ENCODE measurements at regions not wholly inside any gene's neighbourhood (a gene's known extent, or its start where the extent isn't known, plus 50 kb on each side); places are given as distances from the start of the nearest gene placed in this dataset.
"Not testable (repeated sequence)": the region's sequence is repeated elsewhere in the genome, so short reads cannot be mapped to it uniquely, and the experiment has no call there.

DNA sequence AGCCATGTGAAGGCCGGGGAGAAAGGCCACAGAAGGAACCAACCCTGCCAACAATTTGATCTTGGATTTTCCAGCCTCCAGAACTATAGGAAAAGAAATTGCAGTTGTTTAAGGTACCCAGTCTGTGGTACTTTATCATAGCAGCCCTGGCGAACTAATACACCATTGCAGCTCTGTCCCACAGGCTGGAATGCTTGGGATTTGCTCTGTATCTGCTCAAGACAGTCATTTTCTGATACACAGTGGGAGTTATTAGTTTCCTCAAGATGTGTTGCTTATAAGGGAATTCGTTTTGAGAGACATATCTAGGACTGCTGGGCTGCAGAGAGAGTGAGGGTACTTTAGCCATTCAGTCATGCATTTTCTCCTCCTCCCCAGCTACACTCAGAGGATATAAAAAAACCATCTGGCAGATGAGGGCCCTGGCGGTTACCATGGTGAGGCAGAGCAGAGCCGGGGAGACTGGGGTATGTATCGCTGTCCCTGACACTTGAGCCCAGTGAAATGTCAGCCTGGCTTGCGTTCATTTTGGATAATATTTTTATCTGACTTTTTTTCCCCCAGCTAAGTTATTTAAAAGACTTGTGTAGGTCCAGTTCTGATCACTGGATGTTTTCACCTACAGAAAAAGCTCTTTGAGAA lies 104.6 kb downstream of the DIRAS3 start:
- DNase-seq: no peak

DNA sequence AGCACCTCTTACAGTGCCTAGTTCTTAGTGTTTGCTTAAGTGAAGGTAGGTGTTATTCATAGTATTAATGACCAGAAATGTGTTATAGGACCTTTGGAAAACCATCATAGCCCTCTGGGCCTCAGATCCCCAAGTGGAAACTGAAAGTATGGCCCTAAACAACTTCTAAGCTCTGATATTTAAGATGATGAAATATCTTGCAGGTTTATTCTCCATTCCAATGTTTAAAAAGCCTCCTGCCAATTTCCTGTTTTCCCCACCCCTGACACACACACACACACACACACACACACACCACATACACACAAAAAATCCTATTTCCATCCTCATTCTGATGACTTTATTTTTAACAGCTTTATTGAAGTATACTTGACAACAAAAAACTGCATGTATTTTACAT lies 108.2 kb downstream of the DIRAS3 start:
- no peak for DNase-seq

DNA sequence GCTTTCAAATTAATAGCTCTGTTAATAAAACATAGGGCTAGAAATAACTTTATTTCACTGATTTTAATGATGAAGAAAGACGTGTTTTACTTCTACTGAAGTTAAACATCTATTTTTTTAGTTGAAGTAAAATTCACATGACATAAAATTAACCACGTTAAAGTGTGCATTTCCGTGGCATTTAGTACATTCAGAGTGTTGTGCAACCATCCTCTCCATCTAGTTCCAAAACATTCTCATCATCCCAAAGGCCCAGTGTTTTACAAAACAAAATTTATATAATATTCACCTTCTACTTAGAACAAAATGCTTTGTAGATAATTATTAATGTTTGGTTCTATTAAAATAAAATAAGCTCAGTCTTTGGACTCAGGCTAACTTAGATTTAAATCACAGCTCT lies 108.5 kb upstream of the GNG12 start:
- DNase-seq: no peak

DNA sequence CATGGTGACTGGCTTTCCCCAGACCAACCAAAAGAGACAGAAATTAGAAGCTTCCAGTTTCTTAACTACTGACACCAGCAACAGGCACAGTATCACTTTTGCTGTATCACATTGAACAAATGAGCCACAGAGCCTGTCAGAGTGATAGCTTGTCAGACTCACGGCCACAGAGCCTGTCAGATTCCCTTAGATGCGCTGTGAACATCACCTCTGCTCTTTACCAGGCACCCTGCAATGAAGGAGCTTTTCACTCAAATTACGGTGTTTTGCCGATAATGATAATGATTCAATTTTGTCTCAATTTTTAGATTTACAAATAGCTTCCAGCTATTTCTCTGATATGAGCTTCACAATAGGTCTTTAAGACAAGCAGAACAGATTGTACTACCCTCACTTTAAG lies 107.9 kb upstream of the GNG12 start:
- DNase-seq: no peak

DNA sequence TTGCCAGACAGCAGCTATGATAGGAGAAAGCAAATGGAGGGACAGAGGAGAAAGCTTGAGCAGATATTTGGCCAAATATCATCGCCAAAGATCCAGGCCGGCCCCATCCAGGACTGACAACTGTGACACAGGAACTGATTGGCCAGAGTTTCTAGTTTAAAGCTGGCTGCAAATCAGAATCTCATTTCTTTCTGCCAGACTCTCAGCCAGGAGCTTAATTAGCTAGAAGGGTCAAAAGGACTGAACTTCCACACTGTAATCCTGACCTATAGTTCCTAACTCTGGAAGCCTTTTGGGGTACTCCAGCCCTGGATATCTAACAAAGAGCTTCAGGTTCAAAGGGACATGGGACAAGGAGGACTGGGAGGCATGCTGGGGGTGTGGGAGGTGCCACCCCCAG lies 106.7 kb upstream of the GNG12 start:
- no peak for DNase-seq

DNA sequence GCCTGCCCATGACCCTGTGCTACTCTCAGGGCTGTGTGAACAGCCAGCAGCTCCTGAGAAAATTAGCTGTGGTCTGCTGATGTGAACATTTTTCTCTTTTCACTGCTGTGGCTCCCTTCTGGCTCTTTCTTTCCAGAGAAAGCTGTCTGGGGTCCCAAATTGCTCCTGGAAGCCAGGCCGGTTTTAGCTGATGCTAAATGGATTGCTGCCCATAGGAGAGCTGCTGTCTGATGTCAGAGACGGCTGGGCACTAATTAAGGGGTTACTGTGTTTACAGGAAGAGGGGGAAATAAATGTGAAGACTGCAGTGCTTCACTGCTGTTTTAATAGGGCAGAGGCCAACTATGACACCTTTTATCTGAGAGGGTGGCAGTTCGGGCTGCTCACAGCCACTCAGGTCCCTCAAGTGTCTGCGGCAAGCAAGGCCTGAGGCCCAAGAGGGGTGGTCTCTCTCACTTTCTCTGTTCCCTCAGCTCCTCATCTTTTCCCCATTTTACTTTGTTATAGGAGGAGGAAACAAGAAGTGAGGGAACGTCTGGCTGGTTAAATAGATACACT lies 106.0 kb upstream of the GNG12 start:
- DNase-seq: no peak

DNA sequence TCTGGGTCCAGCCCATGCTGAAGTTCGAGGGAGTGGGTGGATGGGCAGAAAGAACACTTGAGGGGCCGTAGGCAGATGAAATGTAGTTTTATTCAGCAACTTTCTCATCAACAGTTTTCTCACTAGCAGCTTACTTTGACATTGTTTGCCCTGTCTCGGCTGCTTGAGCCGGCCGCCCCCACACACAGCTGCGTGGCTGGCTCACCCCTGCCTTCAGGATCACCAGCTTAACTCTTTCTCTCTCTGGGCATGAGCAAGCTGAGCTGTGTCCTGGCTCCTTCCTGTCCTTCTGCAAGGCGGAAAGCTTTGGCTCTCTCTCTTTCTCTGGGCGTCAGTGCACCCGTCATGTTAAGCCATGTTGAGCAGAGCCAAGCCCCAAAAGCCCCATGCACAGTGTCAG lies 104.4 kb upstream of the GNG12 start:
- DNase-seq: peak; percentile 9

DNA sequence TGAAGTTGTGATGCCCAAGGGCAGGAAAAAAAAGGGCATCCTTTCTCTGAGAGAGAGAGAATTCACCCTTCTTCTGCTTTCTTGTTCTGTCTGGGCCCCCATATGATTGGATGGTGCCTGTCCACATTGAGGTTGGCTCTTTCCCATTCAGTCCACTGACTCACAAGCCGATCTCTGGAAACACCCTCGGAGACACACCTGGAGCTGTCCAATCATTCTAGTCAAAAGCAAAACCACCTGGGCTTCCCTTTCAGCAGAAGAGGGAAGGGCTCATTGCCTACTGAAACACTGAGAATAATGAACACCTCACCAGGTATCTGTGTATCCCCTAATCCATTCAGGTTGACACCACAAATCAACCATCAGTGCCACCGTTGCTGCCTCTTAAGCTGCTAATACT lies 103.7 kb upstream of the GNG12 start:
- no peak for DNase-seq

DNA sequence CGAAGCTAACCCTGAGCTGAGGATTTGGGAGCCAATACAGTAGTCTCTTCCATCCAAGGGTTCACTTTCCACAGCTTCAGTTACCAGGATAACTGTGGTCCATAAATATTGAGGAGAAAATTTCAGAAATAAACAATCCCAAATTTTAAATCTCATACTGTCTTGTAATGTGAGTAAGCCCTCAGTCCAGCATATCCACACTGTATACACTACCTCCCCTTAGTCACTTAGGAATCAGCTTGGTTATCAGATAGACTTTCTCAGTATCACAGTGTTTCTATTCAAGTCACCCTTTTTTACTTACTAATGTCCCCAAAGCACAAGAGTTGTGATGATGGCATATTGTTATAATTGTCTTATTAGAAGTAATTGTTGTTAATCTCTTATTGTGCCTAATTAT lies 102.3 kb upstream of the GNG12 start:
- DNase-seq: no peak

DNA sequence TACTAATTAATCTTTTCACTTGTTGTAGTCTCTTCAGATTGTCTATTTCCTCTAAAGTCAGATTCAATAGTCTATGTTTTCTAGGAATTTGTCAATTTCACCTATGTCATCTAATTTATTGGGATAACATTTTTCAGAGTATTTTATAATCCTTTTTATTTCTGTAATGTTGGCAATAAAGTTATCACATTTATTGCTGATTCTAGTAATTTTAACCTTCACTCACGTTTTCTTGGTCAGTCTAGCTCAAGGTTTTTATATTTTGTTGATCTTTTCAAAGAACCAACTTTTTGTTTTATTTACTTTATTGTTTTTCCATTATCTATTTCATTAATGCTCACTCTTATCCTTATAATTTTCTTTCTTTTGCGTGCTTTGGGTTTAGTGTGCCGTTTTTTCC lies 97.9 kb upstream of the GNG12 start:
- DNase-seq: no peak

DNA sequence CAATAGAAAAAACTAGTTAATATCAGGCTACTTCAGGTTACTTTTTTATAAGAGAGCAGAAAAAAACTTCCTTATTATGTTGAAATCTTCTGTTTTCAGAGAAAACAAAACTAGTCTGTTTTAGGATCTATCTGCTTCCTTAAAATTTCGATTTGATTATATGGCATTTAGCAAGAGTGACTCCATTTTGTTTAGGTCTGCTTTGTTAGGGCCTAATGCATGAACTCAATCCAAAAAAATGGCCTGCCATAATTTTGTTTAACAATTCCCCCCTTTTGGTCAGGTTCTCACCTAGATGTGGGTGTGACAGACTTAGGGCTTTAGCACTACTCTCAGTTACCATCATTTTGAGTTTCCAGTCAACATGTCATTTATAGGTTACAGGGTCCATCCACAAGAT lies 89.8 kb upstream of the GNG12 start:
- DNase-seq: no peak

DNA sequence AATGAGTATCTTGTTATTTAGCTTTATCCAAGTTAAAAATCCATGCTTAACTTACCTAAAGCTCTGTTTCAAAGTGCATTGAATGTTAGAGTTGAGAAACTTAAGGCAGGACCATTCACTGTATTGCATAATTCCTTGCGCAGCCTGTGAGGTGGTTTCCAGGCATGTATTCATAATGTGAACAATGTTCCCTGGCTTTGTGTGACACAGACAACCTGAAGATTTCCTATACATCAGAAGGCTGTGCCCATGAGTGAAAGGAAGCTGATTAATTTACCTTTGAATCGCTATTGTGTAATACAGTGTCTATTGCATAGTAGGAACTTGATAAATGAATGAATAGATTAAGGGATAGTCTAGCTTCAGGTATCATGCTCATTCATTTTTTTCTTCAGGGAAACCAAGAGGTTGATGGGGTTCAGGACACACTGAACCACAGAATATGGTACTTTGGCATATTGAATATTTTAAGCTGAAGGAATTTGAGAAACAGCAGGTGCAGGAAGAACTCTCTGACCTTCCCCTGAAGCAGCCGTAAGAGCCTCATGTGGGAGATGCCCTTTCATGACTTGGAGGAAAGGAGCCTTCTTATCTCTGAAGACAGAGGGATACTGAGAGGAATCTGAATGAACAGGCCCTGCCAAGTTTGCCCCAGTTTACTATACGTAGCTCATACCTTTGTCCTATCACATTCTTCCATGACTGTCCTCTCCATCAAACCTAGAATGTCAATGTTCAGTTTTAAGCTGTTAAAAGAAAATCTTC lies 88.6 kb upstream of the GNG12 start:
- no peak for DNase-seq

DNA sequence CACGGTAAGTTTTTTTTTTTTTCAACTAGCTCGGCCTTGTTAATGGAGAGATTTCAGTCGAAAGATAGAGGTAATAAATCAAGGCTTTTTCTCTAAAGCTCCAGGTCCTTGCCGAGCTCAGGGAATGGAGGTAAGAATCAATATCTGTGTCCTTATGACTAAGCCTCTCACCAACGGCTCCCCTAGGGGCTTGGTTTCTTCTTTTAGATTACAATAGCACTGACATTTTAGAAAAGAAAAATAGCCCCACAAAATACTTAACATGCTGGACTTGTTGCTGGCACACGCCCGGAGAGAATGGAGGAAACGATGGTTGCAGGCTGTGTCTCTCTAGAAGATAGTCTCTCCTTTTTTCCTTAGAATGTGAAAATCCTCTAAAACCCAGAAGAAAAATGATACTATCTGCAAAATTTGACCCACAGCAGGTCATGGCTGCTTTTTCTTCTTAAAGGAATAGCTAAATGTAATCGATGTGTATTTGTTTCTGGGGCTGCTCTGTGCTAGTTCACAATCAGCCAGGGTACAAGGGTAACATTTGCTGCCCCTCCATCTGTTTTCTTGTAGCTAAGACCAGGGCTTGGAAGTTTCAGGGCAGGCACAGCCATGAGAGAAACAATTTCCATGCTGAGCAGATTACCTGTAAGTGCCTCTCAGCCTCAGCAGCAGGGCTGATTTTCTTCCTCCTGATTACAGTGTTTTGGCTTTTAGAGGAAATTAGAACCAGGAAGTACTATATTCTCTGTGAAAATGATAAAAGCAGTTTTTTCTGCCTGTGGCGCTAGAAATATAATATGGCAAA lies 86.2 kb upstream of the GNG12 start:
- DNase-seq: no peak

DNA sequence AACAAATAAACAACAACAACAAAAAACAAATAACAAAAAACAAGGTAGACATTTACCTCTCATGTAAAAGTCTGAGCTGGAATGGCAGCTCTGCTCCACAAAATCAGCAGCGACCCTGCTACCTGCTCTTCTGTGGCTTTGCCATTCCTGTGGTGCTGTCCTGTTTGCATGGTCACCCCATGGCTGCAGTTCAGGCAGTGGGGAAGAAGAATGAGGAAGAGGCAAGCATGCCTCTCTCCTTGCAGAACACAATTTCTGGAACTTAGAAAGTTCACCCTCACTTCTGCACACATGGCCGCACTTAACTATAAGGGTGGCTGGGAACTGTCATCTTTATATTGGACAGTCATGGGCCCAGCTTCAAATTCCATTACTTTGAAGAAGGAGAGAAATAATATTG lies 84.8 kb upstream of the GNG12 start:
- DNase-seq: no peak

DNA sequence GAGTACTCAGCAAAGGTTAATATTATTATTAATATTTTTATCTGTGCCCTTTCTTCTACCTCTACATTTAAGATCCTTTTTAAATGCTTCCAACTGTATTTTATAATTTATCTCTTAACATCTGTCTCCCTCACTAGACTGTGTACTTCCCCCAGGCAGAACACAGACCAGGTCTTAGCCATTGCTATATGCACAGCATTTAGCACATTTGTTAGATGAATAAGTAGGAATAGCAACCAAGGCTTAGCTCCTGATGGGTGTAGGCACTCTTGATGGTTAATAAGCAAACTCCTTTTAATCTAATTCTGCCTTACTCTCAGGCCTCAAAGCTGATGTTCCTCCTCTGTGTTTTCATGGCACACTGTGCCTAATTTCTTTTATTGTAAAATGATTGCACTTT lies 83.7 kb upstream of the GNG12 start:
- DNase-seq: no peak

DNA sequence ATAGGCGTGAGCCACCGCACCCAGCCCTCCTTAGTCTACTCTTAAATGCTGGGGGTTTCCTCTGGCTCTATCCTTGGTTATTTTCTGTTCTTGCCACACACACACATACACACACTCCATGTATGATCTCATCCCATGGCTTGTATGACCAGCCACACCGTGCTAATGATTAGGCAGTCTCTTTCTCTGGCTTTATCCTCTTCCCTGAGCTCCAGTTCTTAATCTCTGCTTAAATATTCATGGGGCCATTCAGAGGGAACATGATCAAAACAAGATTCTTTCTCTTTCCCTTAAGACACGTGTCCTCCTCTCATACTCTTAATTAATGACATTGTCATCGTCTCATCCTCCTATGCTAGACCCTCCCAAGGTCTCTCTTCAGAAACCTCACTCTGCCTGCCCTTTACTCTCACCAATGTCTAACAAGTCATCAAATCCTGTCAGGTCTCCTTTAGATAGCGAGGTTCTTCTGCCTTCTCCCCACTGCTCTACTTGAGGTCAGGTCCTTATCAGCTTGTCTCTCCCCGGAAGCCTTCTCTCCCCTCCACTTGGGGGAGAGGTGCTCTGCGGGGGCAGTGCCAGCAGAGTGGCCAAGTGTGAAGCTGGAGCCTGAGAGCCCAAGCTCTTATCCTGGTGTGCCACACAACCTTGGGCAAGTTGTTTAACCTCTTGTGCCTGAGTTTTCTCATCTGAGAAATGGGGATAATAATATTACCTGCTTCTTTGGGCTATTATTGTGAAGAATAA lies 83.0 kb upstream of the GNG12 start:
- DNase-seq: no peak

DNA sequence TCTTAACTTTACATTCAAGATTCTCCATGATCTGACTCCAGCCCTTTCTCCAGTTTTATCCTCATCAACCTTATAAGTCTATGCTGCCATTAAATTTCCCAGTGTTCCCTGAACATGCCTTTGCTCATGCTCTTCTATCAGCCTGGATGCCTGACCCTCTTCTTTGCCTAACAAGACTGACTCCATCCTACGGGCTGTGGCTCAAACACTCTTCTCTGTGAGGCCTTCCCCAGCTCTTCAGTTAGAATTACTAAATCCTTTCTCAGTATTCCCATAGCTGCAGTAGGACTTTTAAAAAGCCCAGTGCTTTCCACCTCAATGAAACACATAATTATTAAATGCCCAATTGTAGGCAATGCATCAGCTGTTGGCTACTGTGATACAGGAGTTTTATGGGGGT lies 76.5 kb upstream of the GNG12 start:
- DNase-seq: no peak

DNA sequence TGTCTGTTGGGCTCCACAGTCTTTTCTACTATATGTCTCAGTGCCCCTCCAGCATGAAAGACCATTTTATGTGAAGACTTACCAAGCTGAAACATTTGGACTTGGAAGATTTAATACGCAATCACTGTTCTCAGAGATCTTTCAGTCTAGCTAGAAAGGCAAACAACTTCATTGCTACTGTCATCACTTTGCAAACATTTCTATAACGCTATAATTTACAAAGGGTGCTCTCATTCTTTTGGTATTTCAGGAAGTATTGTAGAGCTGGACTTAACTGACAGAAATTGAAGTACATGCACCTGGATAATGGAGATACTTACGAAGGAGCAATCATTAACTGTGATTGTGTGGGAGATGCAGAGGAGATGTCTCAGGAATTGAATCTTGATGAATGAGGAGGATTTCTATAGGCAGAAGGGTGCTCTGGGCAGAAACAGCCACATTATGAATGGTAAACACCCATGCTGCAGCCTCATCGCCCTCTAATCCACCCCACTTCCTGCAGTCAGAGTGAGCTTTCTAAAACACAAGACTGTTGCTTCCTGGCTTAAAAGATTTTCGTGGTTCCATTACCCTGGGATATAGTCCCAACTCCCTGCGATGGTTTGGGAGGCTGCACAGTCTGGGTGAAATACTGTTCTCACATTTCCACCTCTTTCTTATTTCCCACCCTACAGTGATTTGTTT lies 75.1 kb upstream of the GNG12 start:
- DNase-seq: no peak

DNA sequence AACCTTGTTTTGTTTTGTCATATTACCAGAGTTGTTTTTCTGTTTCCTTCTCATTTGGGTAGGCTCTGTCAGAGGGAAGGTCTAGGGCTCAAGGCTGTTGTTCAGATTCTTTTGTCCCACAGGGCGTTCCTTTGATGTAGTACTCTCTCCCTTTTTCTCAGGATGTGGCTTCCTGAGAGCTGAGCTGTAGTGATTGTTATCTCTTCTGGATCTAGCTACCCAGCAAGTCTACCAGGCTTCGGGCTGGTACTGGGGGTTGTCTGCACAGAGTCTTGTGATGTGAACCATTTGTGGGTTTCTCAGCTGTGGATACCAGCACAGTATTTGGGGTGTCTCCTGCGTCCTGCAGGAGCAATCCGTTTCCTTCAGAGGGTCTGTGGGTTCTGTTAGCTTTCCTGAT lies 74.2 kb upstream of the GNG12 start:
- DNase-seq: not testable (repeated sequence)

DNA sequence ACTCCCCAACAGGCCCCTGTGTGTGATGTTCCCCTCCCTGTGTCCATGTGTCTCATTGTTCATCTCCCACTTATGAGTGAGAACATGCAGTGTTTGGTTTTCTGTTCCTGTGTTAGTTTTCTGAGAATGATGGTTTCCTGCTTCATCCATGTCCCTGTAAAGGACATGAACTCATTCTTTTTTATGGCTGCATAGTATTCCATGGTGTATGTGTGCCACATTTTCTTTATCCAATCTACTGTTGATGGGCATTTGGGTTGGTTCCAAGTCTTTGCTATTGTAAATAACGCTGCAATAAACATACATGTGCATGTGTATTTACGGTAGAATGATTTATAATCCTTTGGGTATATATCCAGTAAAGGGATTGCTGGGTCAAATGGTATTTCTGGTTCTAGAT lies 72.7 kb upstream of the GNG12 start:
- not testable (repeated sequence) for DNase-seq

DNA sequence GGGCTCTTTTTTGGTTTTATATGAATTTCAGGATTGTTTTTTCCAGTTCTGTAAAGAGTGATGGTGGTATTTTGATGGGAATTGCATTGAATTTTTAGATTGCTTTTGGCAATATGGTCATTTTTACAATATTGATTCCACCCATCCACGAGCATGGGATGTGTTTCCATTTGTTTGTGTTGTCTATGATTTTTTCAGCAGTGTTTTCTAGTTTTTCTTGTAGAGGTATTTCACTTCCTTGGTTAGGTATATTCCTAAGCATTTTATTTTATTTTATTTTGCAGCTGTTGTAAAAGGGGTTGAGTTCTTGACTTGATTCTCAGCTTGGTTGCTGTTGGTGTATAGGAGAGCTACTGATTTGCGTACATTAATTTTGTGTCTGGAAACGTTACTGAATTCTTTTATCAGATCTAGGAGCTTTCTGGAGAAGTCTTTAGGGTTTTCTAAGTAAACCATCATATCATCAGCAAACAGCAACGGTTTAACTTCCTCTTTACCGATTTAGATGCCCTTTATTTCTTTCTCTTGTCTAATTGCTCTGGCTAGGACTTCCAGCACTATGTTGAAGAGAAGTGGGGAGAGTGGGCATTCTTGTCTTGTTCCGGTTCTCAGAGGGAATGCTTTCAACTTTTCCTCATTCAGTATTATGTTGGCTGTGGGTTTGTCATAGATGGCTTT lies 69.4 kb upstream of the GNG12 start:
- DNase-seq: not testable (repeated sequence)

All from kidney glomerular epithelial cell (primary cell).